ENCODE measurements at regions not wholly inside any gene's neighbourhood (a gene's known extent, or its start where the extent isn't known, plus 50 kb on each side); places are given as distances from the start of the nearest gene placed in this dataset.

DNA sequence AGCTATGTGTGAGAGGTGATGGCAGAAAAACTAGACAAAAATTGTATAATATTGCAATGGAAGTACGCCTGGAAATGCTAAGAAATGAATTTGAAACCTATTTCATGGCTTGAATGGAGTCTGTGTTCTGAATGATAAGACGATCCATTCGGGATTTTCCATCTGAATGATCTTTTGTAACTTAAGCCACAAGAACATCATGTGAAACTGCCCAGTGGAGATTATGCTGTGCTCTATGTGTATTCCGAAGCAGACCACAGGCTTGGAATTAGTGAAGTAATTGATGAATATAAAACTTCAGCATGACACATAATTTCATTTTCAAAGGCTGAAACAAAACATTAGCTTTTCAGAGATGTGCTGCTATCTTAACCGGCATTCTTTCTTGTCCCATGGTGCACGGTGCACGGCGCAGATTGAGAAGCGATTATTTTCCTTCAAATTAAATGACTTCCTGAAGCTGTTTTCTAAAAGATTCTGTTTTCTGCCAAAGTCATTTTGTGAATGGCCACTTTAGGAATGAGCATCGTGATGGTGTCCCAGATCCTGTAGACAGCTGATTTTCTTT lies 652.9 kb downstream of the PLA2G4A start:
- Histone ChIP-seq H3K9me3 (ENCODE audit: severe bottlenecking) (no peaks in the 10 kb centered on the region), H3K36me3 (ENCODE audit: low read depth) (no peaks in the 10 kb centered on the region), H3K4me3 (ENCODE audit: severe bottlenecking) (no peak overlapping the region), H3K4me1 (ENCODE audit: insufficient read depth, poor library complexity, severe bottlenecking) (no peaks in the 10 kb centered on the region), H3K27me3 (ENCODE audit: insufficient read depth, poor library complexity, severe bottlenecking) (no peaks in the 10 kb centered on the region), H3K27ac (ENCODE audit: poor library complexity, severe bottlenecking) (no peak overlapping the region)
- DNase-seq (ENCODE audit: low spot score) = no peak
- TF ChIP-seq, protein P1, sequence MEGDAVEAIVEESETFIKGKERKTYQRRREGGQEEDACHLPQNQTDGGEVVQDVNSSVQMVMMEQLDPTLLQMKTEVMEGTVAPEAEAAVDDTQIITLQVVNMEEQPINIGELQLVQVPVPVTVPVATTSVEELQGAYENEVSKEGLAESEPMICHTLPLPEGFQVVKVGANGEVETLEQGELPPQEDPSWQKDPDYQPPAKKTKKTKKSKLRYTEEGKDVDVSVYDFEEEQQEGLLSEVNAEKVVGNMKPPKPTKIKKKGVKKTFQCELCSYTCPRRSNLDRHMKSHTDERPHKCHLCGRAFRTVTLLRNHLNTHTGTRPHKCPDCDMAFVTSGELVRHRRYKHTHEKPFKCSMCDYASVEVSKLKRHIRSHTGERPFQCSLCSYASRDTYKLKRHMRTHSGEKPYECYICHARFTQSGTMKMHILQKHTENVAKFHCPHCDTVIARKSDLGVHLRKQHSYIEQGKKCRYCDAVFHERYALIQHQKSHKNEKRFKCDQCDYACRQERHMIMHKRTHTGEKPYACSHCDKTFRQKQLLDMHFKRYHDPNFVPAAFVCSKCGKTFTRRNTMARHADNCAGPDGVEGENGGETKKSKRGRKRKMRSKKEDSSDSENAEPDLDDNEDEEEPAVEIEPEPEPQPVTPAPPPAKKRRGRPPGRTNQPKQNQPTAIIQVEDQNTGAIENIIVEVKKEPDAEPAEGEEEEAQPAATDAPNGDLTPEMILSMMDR (IDR thresholded peaks at IDR 0.05; ENCODE audit: poor library complexity, severe bottlenecking) = no peak
- ATAC-seq (ENCODE audit: low read depth) = no peak

DNA sequence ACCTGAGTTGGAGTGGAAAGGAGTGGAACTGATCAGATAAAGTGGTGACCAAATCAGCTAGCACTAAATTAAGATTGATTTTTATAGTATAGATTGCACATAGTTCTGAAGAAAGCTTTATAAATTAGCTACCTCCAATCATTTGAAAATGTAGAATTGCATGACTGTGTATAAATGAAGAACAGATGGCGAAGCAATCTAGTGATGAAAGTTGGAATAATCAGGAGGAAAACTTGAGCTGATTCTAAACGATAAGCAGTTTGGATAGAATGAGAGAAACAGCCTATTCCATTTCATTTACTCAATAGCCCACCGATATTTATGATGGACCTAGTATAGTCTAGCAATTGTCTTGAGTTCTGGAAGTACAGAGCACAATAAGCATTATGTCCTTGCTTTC lies 661.5 kb downstream of the PLA2G4A start:
- no peaks in the 10 kb centered on the region for H3K36me3 ChIP-seq (ENCODE audit: low read depth)
- H3K27ac ChIP-seq (ENCODE audit: poor library complexity, severe bottlenecking) = no peak overlapping the region
- no peak for ATAC-seq (ENCODE audit: low read depth)
- TF ChIP-seq, protein P1 (IDR thresholded peaks at IDR 0.05; ENCODE audit: poor library complexity, severe bottlenecking) = no peak
- H3K4me1 ChIP-seq (ENCODE audit: insufficient read depth, poor library complexity, severe bottlenecking) = no peaks in the 10 kb centered on the region
- DNase-seq (ENCODE audit: low spot score) = no peak
- no peak overlapping the region for H3K4me3 ChIP-seq (ENCODE audit: severe bottlenecking)
- H3K9me3 ChIP-seq (ENCODE audit: severe bottlenecking) = no peaks in the 10 kb centered on the region
- H3K27me3 ChIP-seq (ENCODE audit: insufficient read depth, poor library complexity, severe bottlenecking) = no peaks in the 10 kb centered on the region

DNA sequence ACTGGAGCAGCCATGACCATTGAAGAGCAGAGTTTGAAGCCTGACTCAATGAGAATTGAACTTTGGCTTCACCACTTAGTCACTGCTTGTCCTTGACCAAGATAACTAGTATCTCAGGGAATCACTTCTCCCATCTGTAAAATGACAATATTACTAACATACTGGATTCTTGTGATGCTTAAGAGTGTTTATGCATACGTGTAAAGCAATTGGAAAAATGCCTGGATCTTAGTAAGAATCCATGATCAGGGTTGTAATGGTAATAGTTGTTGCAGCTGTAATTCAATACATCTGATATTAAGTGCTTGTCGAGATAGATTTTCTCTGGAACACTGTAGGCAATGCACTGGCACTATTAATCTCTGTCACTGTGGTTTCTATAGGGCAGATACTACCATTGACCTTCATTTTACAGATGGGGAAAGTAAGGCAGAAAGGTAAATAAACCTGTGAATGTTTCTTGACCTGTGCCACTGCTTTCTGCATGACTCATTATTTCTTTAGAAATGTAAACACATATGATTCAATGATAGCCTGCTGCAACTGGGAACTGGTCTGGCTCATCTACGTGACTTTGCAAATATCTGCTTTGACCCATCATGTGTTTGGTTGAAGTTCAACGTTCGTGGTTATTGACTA lies 662.5 kb downstream of the PLA2G4A start:
- H3K4me3 ChIP-seq (ENCODE audit: severe bottlenecking) = no peak overlapping the region
- ATAC-seq (ENCODE audit: low read depth) = peak; percentile 78
- no peak overlapping the region for H3K27ac ChIP-seq (ENCODE audit: poor library complexity, severe bottlenecking)

DNA sequence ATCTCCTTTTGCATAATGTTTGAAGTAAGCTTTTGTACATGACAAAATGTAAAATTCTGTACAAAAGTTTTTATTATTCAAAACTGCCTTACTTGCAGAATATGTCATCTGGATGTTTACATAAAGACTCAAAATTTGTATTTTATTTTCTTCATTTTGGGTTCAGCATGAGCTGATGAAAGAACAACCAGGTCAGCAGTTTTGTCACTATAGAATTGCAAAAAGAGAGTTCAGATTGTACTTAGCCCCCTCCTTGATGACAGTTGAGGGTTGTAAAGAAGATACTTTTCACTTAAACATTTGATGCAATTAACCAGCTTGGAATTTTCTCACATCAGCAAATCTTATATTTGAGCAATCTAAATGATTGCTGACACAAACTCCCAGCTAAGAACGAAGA lies 669.3 kb downstream of the PLA2G4A start:
- no peak overlapping the region for H3K27ac ChIP-seq (ENCODE audit: poor library complexity, severe bottlenecking)
- DNase-seq (ENCODE audit: low spot score) (no peak), ATAC-seq (ENCODE audit: low read depth) (no peak)
- no peaks in the 10 kb centered on the region for H3K36me3 ChIP-seq (ENCODE audit: low read depth)
- H3K27me3 ChIP-seq (ENCODE audit: insufficient read depth, poor library complexity, severe bottlenecking) = no peaks in the 10 kb centered on the region
- no peak overlapping the region for H3K4me3 ChIP-seq (ENCODE audit: severe bottlenecking)
- H3K9me3 ChIP-seq (ENCODE audit: severe bottlenecking) = no peaks in the 10 kb centered on the region
- no peaks in the 10 kb centered on the region for H3K4me1 ChIP-seq (ENCODE audit: insufficient read depth, poor library complexity, severe bottlenecking)
- TF ChIP-seq, protein P1 (IDR thresholded peaks at IDR 0.05; ENCODE audit: poor library complexity, severe bottlenecking) = no peak

More for the DNA sequence above, 662.5 kb downstream of the PLA2G4A start:
- Histone ChIP-seq H3K4me1 (ENCODE audit: insufficient read depth, poor library complexity, severe bottlenecking) (no peaks in the 10 kb centered on the region), H3K9me3 (ENCODE audit: severe bottlenecking) (no peaks in the 10 kb centered on the region), H3K36me3 (ENCODE audit: low read depth) (no peaks in the 10 kb centered on the region), H3K27me3 (ENCODE audit: insufficient read depth, poor library complexity, severe bottlenecking) (no peaks in the 10 kb centered on the region)
- TF ChIP-seq, protein P1 (IDR thresholded peaks at IDR 0.05; ENCODE audit: poor library complexity, severe bottlenecking) = no peak
- DNase-seq (ENCODE audit: low spot score) = no peak

DNA sequence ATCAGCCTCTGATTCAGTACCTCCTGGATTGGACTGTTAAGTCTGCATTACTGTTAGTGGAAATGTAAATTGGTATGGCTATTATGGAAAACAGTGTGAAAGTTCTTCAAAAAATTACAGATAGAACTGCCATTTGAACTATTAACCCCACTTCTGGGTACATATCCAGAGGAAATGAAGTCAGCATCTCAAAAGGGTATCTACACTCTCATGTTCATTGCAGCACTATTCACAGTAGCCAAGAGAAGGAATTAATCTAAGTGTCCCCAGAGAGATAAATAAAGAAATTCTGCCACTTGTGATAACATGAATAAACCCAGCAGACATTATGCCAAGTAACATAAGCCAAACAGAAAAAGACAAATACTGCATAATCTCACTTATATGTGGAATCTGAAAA lies 676.0 kb downstream of the PLA2G4A start:
- TF ChIP-seq, protein P1 (IDR thresholded peaks at IDR 0.05; ENCODE audit: poor library complexity, severe bottlenecking) = no peak
- Histone ChIP-seq H3K27me3 (ENCODE audit: insufficient read depth, poor library complexity, severe bottlenecking) (no peaks in the 10 kb centered on the region), H3K4me1 (ENCODE audit: insufficient read depth, poor library complexity, severe bottlenecking) (peaks cover 7% of the 10 kb centered on the region), H3K36me3 (ENCODE audit: low read depth) (no peaks in the 10 kb centered on the region), H3K9me3 (ENCODE audit: severe bottlenecking) (no peaks in the 10 kb centered on the region), H3K4me3 (ENCODE audit: severe bottlenecking) (no peak overlapping the region), H3K27ac (ENCODE audit: poor library complexity, severe bottlenecking) (no peak overlapping the region)
- no peak for ATAC-seq (ENCODE audit: low read depth)
- no peak for DNase-seq (ENCODE audit: low spot score)
